ENCODE measurements at regions not wholly inside any gene's neighbourhood (a gene's known extent, or its start where the extent isn't known, plus 50 kb on each side); places are given as distances from the start of the nearest gene placed in this dataset.
"Not testable (repeated sequence)": the region's sequence is repeated elsewhere in the genome, so short reads cannot be mapped to it uniquely, and the experiment has no call there.

- not testable (repeated sequence) for DNase-seq
Measured at GRCh38 chr9:94191706-94192105, 67.4 kb upstream of the ZNF169 start.

DNA sequence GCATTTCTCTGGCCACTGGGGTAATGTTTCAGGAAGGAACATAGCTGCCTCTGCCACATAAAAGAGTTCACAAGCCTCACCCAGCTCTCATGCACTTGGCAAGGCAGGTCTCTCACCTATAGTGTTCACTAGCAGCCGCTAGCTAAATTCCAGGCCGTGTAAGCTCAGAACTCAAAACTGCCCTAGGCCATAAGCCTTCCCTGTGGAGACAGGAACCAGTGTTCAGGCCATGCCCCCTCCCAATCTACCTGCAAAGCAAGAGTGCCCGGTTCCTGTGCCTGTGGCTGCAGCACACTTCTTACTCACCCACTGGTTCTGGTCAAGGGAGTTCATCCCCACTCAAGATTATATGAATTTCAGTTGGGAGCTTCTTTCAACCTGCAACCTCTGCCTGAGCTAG lies 60.7 kb upstream of the ZNF169 start:
- DNase-seq: no peak

DNA sequence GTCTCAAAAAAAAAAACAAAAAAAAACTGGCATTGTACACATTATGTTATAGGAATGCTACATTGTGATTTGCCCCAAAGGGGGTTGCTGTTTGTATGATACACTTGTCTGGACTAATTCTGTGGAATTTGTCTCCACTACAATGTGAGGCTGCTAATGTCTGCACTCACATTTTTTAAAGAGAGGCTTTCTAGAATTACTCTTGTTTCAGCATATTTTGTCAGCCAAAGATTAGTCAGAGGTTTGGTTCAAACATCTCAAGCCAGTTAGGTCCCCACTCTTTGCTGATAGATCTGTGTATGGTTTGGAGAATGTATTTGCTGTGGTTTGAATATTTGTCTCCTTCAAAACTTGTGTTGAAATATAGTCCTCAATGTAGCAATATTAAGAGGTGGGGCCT lies 59.3 kb upstream of the ZNF169 start:
- no peak for DNase-seq

DNA sequence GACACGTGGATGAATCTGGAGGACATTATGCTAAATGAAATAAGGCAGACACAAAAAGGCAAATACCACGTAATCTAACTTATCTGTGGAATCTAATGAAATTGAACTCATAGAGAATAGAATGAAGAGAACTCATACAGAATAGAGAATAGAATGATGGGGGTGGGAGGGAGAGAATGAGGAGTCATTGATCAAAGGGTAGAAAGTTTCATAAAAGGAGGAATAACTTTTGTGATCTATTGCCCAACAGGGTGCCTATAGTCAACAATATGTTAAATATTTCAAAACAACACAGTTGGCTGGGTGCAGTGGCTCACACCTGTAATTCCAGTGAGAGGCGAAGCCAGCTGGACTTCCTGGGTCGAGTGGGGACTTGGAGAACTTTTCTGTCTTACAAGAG lies 54.9 kb upstream of the ZNF169 start:
- DNase-seq: no peak

GRCh38 chr9:94207781-94208180 lies 51.3 kb upstream of the ZNF169 start:
- DNase-seq: no peak

All from activated CD4-positive, alpha-beta T cell treated with anti-CD3 and anti-CD28 coated beads for 48 hours (primary cell).